Thyroid gland (tissue), 4 donors: ENCODE measurements at regions not wholly inside any gene's neighbourhood (a gene's known extent, or its start where the extent isn't known, plus 50 kb on each side); places are given as distances from the start of the nearest gene placed in this dataset.

ENCODE experiments used
- CTCF ChIP-seq, 6 experiments: fragments of 200-600 bp in 3 of 6; fragments of 450-650 bp in 3 of 6; sonication (generic) in 3 of 6; IDR thresholded peaks; one replicate each; pipeline ENCODE4 v1.5.1; 2016 to 2019; ENCODE audit warnings: antibody characterized with exemption in 6 of 6, mild to moderate bottlenecking in 2 of 6, inconsistent platforms in 1 of 6, moderate library complexity in 1 of 6
- POLR2A ChIP-seq, 2 donors: fragments of 450-650 bp; IDR thresholded peaks; one replicate each; pipeline ENCODE4 v1.6.1; 2017; ENCODE audit warnings: antibody characterized with exemption in 2 of 2, mild to moderate bottlenecking in 2 of 2, moderate library complexity in 1 of 2

- TF ChIP-seq CTCF (IDR thresholded peaks at IDR 0.05) (no peak), POLR2A (IDR thresholded peaks at IDR 0.05) (no peak)
Measured at GRCh38 chr19:28582344-28582743, 630.6 kb downstream of the UQCRFS1 start.
